H1 (cell line): ENCODE measurements at regions not wholly inside any gene's neighbourhood (a gene's known extent, or its start where the extent isn't known, plus 50 kb on each side); places are given as distances from the start of the nearest gene placed in this dataset.

ENCODE experiments used
- CTCF ChIA-PET: fragments of 300-600 bp; sonication (Branson Sonifier 250); formaldehyde crosslinking; loops from one replicate; lab custom pipeline; 2021; ENCODE audit not compliant: partially characterized antibody; lab: Charles Lee
- POLR2A ChIA-PET: fragments of 300-600 bp; sonication (Branson Sonifier 250); formaldehyde crosslinking; loops from one replicate; lab custom pipeline; 2021; ENCODE audit warnings: inconsistent platforms; ENCODE audit not compliant: partially characterized antibody; lab: Charles Lee
- DNase-seq, 2 experiments: peaks; one replicate each; pipeline versions ENCODE4 v3.0.0 to v3.0.0-alpha.2; 2010 to 2022; ENCODE audit warnings: low spot score in 2 of 2, low read depth in 1 of 2, mixed read lengths in 1 of 2
- FAIRE-seq: peaks from 2 replicates; lab custom pipeline; 2011; peaks lifted over from hg19 to GRCh38; lab: Jason Lieb, UNC
- H2AFZ ChIP-seq: 2 replicates; pipeline ENCODE4 v1.8.1; 2012; ENCODE audit warnings: low read length, inconsistent platforms
- H2AK5ac ChIP-seq: 2 replicates; pipeline ENCODE4 v1.6.1; 2013; ENCODE audit warnings: low read depth, low read length
- H2BK120ac ChIP-seq: replicated peaks from 2 replicates; pipeline ENCODE3; 2013; ENCODE audit warnings: low read depth, low read length, inconsistent platforms
- H2BK12ac ChIP-seq: 2 replicates; pipeline ENCODE4 v1.6.1; 2013; ENCODE audit warnings: low read depth, low read length
- H2BK15ac ChIP-seq: 2 replicates; pipeline ENCODE4 v1.6.1; 2013; ENCODE audit warnings: low read length
- H2BK20ac ChIP-seq: 2 replicates; pipeline ENCODE4 v1.6.1; 2013; ENCODE audit warnings: low read length
- H2BK5ac ChIP-seq: 2 replicates; pipeline ENCODE4 v1.6.1; 2013; ENCODE audit warnings: low read depth, low read length
- H3K14ac ChIP-seq: 2 replicates; pipeline ENCODE4 v1.6.1; 2013; ENCODE audit warnings: inconsistent platforms; ENCODE audit not compliant: insufficient read length
- H3K18ac ChIP-seq: 2 replicates; pipeline ENCODE4 v1.6.1; 2013; ENCODE audit warnings: low read length; ENCODE audit errors: extremely low read depth
- H3K23ac ChIP-seq: 2 replicates; pipeline ENCODE4 v1.6.1; 2013; ENCODE audit warnings: inconsistent platforms; ENCODE audit not compliant: insufficient read length
- H3K23me2 ChIP-seq: 2 replicates; pipeline ENCODE4 v1.6.1; 2013; ENCODE audit warnings: low read depth, low read length
- H3K27ac ChIP-seq: 2 replicates; pipeline ENCODE4 v1.6.1; 2011; ENCODE audit warnings: low read depth, low read length, inconsistent platforms
- H3K27me3 ChIP-seq, 4 experiments: replicated peaks in 1 of 4; 1 replicate in 1 of 4; 2 replicates in 3 of 4; pipeline versions ENCODE4 v1.6.1 to v1.8.1; 2011 to 2013; ENCODE audit warnings: low read length in 3 of 4, mild to moderate bottlenecking in 3 of 4, inconsistent platforms in 2 of 4, mixed read lengths in 2 of 4, moderate library complexity in 1 of 4; ENCODE audit not compliant: control insufficient read depth in 3 of 4, insufficient read depth in 3 of 4; ENCODE audit errors: extremely low read depth in 1 of 4
- H3K36me3 ChIP-seq, 4 experiments: 2 replicates each; pipeline versions ENCODE4 v1.6.1 to v1.8.1; 2011 to 2013; ENCODE audit warnings: mild to moderate bottlenecking in 4 of 4, low read length in 3 of 4, moderate library complexity in 2 of 4, control low read depth in 1 of 4, inconsistent platforms in 1 of 4; ENCODE audit not compliant: insufficient read depth in 4 of 4, control insufficient read depth in 2 of 4
- H3K4ac ChIP-seq: replicated peaks from 2 replicates; pipeline ENCODE3; 2013; ENCODE audit warnings: low read length, low read depth, mixed read lengths, inconsistent platforms; ENCODE audit not compliant: insufficient read length
- H3K4me1 ChIP-seq, 4 experiments: replicated peaks in 1 of 4; 1 replicate in 1 of 4; 2 replicates in 3 of 4; pipeline versions ENCODE4 v1.6.1 to v1.8.1; 2011 to 2013; ENCODE audit warnings: low read length in 3 of 4, inconsistent platforms in 2 of 4, mixed read lengths in 1 of 4; ENCODE audit not compliant: insufficient read depth in 4 of 4, control insufficient read depth in 3 of 4
- H3K4me2 ChIP-seq, 2 experiments: 2 replicates each; pipeline versions ENCODE4 v1.6.1 to v1.8.1; 2011 to 2013; ENCODE audit warnings: low read depth in 2 of 2, low read length in 2 of 2, control low read depth in 1 of 2, inconsistent platforms in 1 of 2, mild to moderate bottlenecking in 1 of 2; ENCODE audit not compliant: insufficient read depth in 1 of 2
- H3K4me3 ChIP-seq, 4 experiments: fragments of 200-600, 300-600 bp in 1 of 4; sonication (generic), shearing (Covaris generic), sonication (Bioruptor Twin) in 1 of 4; 2 replicates each; pipeline versions ENCODE4 v1.5.1 to v1.8.1; 2011 to 2016; ENCODE audit warnings: low read length in 4 of 4, low read depth in 3 of 4, control low read depth in 2 of 4, inconsistent platforms in 2 of 4, mild to moderate bottlenecking in 2 of 4, mixed read lengths in 1 of 4, moderate library complexity in 1 of 4; ENCODE audit not compliant: insufficient read depth in 2 of 4; ENCODE audit errors: extremely low read depth in 1 of 4
- H3K56ac ChIP-seq: replicated peaks from 2 replicates; pipeline ENCODE3; 2013; ENCODE audit warnings: low read depth, mild to moderate bottlenecking, mixed read lengths, low read length, inconsistent platforms; ENCODE audit not compliant: insufficient read length
- H3K79me1 ChIP-seq: 2 replicates; pipeline ENCODE4 v1.6.1; 2013; ENCODE audit warnings: low read depth, low read length, control low read depth
- H3K79me2 ChIP-seq, 2 experiments: 2 replicates each; pipeline versions ENCODE4 v1.6.1 to v1.8.1; 2012 to 2013; ENCODE audit warnings: low read length in 2 of 2, mild to moderate bottlenecking in 2 of 2, inconsistent platforms in 1 of 2; ENCODE audit not compliant: insufficient read depth in 2 of 2, control insufficient read depth in 1 of 2
- H3K9ac ChIP-seq, 4 experiments: replicated peaks in 1 of 4; 1 replicate in 1 of 4; 2 replicates in 3 of 4; pipeline versions ENCODE4 v1.6.1 to v1.8.1; 2011 to 2013; ENCODE audit warnings: low read depth in 3 of 4, low read length in 3 of 4, control low read depth in 2 of 4, mild to moderate bottlenecking in 2 of 4, moderate library complexity in 2 of 4, inconsistent platforms in 1 of 4; ENCODE audit errors: extremely low read depth in 1 of 4
- H3K9me3 ChIP-seq, 2 experiments: 2 replicates each; pipeline versions ENCODE4 v1.6.1 to v1.8.1; 2012 to 2013; ENCODE audit warnings: mild to moderate bottlenecking in 2 of 2, moderate library complexity in 2 of 2, control low read depth in 1 of 2, inconsistent platforms in 1 of 2, low read depth in 1 of 2, low read length in 1 of 2, mixed read lengths in 1 of 2; ENCODE audit not compliant: insufficient read depth in 2 of 2
- H4K20me1 ChIP-seq, 2 experiments: replicated peaks in 1 of 2; 2 replicates each; pipeline versions ENCODE3 to v1.8.1; 2011 to 2013; ENCODE audit warnings: inconsistent platforms in 2 of 2, low read length in 2 of 2, mild to moderate bottlenecking in 1 of 2; ENCODE audit not compliant: insufficient read depth in 2 of 2, control insufficient read depth in 1 of 2
- H4K5ac ChIP-seq: 2 replicates; pipeline ENCODE4 v1.6.1; 2013; ENCODE audit warnings: low read length, low read depth, mixed read lengths, inconsistent platforms; ENCODE audit not compliant: insufficient read length
- H4K8ac ChIP-seq: 2 replicates; pipeline ENCODE4 v1.8.0; 2013; ENCODE audit warnings: mild to moderate bottlenecking, moderate library complexity, low read length, inconsistent platforms; ENCODE audit not compliant: insufficient read depth; ENCODE audit errors: extremely low read depth
- H4K91ac ChIP-seq: replicated peaks from 2 replicates; pipeline ENCODE3; 2013; ENCODE audit warnings: low read length, mixed read lengths, inconsistent platforms; ENCODE audit not compliant: insufficient read length
- GTF2F1 ChIP-seq: IDR thresholded peaks from 2 replicates; pipeline ENCODE4 v1.6.1; 2012; ENCODE audit warnings: low read depth, low read length, improper control_type of control experiment, borderline replicate concordance
- HDAC2 ChIP-seq, 2 experiments: fragments of 300-600 bp in 1 of 2; sonication (generic) in 1 of 2; IDR thresholded peaks; 2 replicates each; pipeline ENCODE4 v1.6.1; 2011 to 2012; ENCODE audit warnings: low read depth in 2 of 2, low read length in 2 of 2, mild to moderate bottlenecking in 2 of 2, moderate library complexity in 2 of 2, borderline replicate concordance in 1 of 2, inconsistent platforms in 1 of 2
- POU5F1 ChIP-seq: IDR thresholded peaks from 2 replicates; pipeline ENCODE4 v1.6.1; 2011; ENCODE audit warnings: low read depth, mild to moderate bottlenecking, low read length, moderate library complexity
- TBP ChIP-seq: IDR thresholded peaks from 2 replicates; pipeline ENCODE4 v1.6.1; 2011; ENCODE audit warnings: low read depth, low read length, improper control_type of control experiment
- TCF12 ChIP-seq: IDR thresholded peaks from 2 replicates; pipeline ENCODE4 v1.6.1; 2011; ENCODE audit warnings: low read depth, mild to moderate bottlenecking, low read length
- WGBS, 2 experiments: shearing (Covaris generic) in 1 of 2; methylation state at CpG; one replicate each; pipeline versions ENCODE4 v1.1.6 to v1.1.7; 2013 to 2015; ENCODE audit warnings: low lambda C conversion rate in 2 of 2, mixed read lengths in 2 of 2, inconsistent platforms in 1 of 2, low coverage in 1 of 2, missing lambda C conversion rate in 1 of 2; ENCODE audit not compliant: insufficient replicate concordance in 2 of 2, insufficient coverage in 1 of 2, insufficient read length in 1 of 2; ENCODE audit errors: extremely low coverage in 1 of 2, missing lambda C conversion rate in 1 of 2; 5-methylcytosine and 5-hydroxymethylcytosine counted together

GRCh38 chr4:149986917-149987316 is 91.3 kb upstream of the DCLK2 start:
- Histone ChIP-seq H3K9ac (no peak overlapping the region), H3K4me1 (0 out of 7 replicates have a peak, but pooled peaks cover 0 to 3% (median 0%) of the 10 kb centered on the region in 4 experiments), H3K14ac (no peak overlapping the region), H3K4ac (no peak overlapping the region), H3K23ac (no peak overlapping the region), H4K91ac (no peak overlapping the region), H2BK12ac (no peak overlapping the region), H4K20me1 (no peaks in the 10 kb centered on the region), H3K18ac (no peak overlapping the region), H2BK5ac (no peak overlapping the region), H3K4me3 (no peak overlapping the region), H3K4me2 (no peak overlapping the region), H3K27ac (no peak overlapping the region), H3K79me1 (no peaks in the 10 kb centered on the region), H2BK120ac (no peak overlapping the region), H3K9me3 (no peaks in the 10 kb centered on the region), H2BK15ac (no peak overlapping the region)
- CTCF ChIA-PET: interaction anchor here (0.7 to 1.6 kb wide), 3 partner anchors 12 to 256 kb away, joined by 3 read pairs; no protein-coding TSS in a partner anchor
- FAIRE-seq: no peak
- TF ChIP-seq POU5F1 (no peak), TCF12 (no peak), GTF2F1 (no peak), HDAC2 (IDR thresholded peaks at IDR 0.05; ENCODE audit: borderline replicate concordance in 1 of 2, low read depth in 2 of 2, low read length in 2 of 2) (no peak), TBP (no peak)
- TF ChIP-seq, all 59 proteins: peak for 0
- Histone ChIP-seq H4K8ac (no peak overlapping the region), H3K36me3 (no peaks in the 10 kb centered on the region), H3K56ac (no peak overlapping the region), H2BK20ac (no peak overlapping the region), H2AK5ac (no peak overlapping the region), H3K23me2 (no peaks in the 10 kb centered on the region), H4K5ac (no peak overlapping the region), H2AFZ (peak overlapping the region; percentile 17), H3K79me2 (no peaks in the 10 kb centered on the region), H3K27me3 (no peaks in the 10 kb centered on the region)
- DNase-seq: no peak
- POLR2A ChIA-PET: no interaction called here
- 82% methylated on average over 3 of the region's 3 CpGs; no CpG with 5 or more reads in 1 of the 2 experiments for WGBS, 2 experiments
